T-helper 2 cell treated with Interferon-gamma antibody and Interleukin-4, amounts not matched to agents 5 μg/mL and 100 μg/mL, for 36 hours (primary cell): ENCODE measurements at regions not wholly inside any gene's neighbourhood (a gene's known extent, or its start where the extent isn't known, plus 50 kb on each side); places are given as distances from the start of the nearest gene placed in this dataset.

ENCODE experiments used
- DNase-seq: peaks from one replicate; pipeline ENCODE4 v3.0.0; 2021; ENCODE audit warnings: low spot score
- H3K27ac Mint-ChIP-seq: one replicate; pipeline ENCODE4 v1.8.0; 2021; ENCODE audit warnings: mild to moderate bottlenecking, mixed read lengths
- H3K27me3 Mint-ChIP-seq: one replicate; pipeline ENCODE4 v1.8.0; 2021; ENCODE audit warnings: low read depth, mixed read lengths
- H3K36me3 Mint-ChIP-seq: one replicate; pipeline ENCODE4 v1.8.0; 2021; ENCODE audit warnings: low read depth, mixed read lengths
- H3K4me1 Mint-ChIP-seq: one replicate; pipeline ENCODE4 v1.8.0; 2021; ENCODE audit warnings: low read depth, mixed read lengths
- H3K4me3 Mint-ChIP-seq: one replicate; pipeline ENCODE4 v1.8.0; 2022; ENCODE audit warnings: mild to moderate bottlenecking, moderate library complexity, mixed read lengths
- H3K9me3 Mint-ChIP-seq: one replicate; pipeline ENCODE4 v1.8.0; 2021; ENCODE audit warnings: mixed read lengths

GRCh38 chr3:35488526-35488925, 150.8 kb upstream of the ARPP21 start:
- no peaks in the 10 kb centered on the region for H3K27me3 Mint-ChIP-seq
- no peaks in the 10 kb centered on the region for H3K36me3 Mint-ChIP-seq
- H3K4me1 Mint-ChIP-seq: no peaks in the 10 kb centered on the region
- no peak for DNase-seq
- no peak overlapping the region for H3K27ac Mint-ChIP-seq
- no peaks in the 10 kb centered on the region for H3K9me3 Mint-ChIP-seq
- H3K4me3 Mint-ChIP-seq: no peak overlapping the region

- H3K36me3 Mint-ChIP-seq: no peaks in the 10 kb centered on the region
- H3K9me3 Mint-ChIP-seq: no peaks in the 10 kb centered on the region
- no peaks in the 10 kb centered on the region for H3K4me1 Mint-ChIP-seq
- no peak overlapping the region for H3K4me3 Mint-ChIP-seq
- H3K27ac Mint-ChIP-seq: no peak overlapping the region
- DNase-seq: no peak
- H3K27me3 Mint-ChIP-seq: no peaks in the 10 kb centered on the region
Observed at GRCh38 chr3:35492841-35493240, 146.5 kb upstream of the ARPP21 start.

- DNase-seq: no peak
- no peaks in the 10 kb centered on the region for H3K9me3 Mint-ChIP-seq
- no peak overlapping the region for H3K4me3 Mint-ChIP-seq
- H3K4me1 Mint-ChIP-seq: no peaks in the 10 kb centered on the region
- H3K27ac Mint-ChIP-seq: no peak overlapping the region
- no peaks in the 10 kb centered on the region for H3K27me3 Mint-ChIP-seq
- no peaks in the 10 kb centered on the region for H3K36me3 Mint-ChIP-seq
Observed at GRCh38 chr3:35498506-35499210, 140.7 kb upstream of the ARPP21 start.

GRCh38 chr3:35500641-35501350, 138.5 kb upstream of the ARPP21 start:
- no peaks in the 10 kb centered on the region for H3K27me3 Mint-ChIP-seq
- no peaks in the 10 kb centered on the region for H3K9me3 Mint-ChIP-seq
- no peaks in the 10 kb centered on the region for H3K4me1 Mint-ChIP-seq
- DNase-seq: no peak
- no peak overlapping the region for H3K27ac Mint-ChIP-seq
- H3K36me3 Mint-ChIP-seq: no peaks in the 10 kb centered on the region
- no peak overlapping the region for H3K4me3 Mint-ChIP-seq

- H3K36me3 Mint-ChIP-seq: no peaks in the 10 kb centered on the region
- no peaks in the 10 kb centered on the region for H3K27me3 Mint-ChIP-seq
- H3K27ac Mint-ChIP-seq: no peak overlapping the region
- H3K9me3 Mint-ChIP-seq: peaks cover 11% of the 10 kb centered on the region
- H3K4me3 Mint-ChIP-seq: no peak overlapping the region
- DNase-seq: no peak
- no peaks in the 10 kb centered on the region for H3K4me1 Mint-ChIP-seq
Observed at GRCh38 chr3:35502699-35503098, 136.6 kb upstream of the ARPP21 start.

GRCh38 chr3:35505181-35505580, 134.1 kb upstream of the ARPP21 start:
- Mint-ChIP-seq H3K4me1 (no peaks in the 10 kb centered on the region), H3K36me3 (no peaks in the 10 kb centered on the region), H3K9me3 (peaks cover 11% of the 10 kb centered on the region)

GRCh38 chr3:35505772-35506171, 133.6 kb upstream of the ARPP21 start:
- Mint-ChIP-seq H3K27me3 (no peaks in the 10 kb centered on the region), H3K27ac (no peak overlapping the region), H3K36me3 (no peaks in the 10 kb centered on the region), H3K9me3 (peaks cover 11% of the 10 kb centered on the region), H3K4me3 (no peak overlapping the region), H3K4me1 (no peaks in the 10 kb centered on the region)
- no peak for DNase-seq

More at GRCh38 chr3:35505181-35505580, 134.1 kb upstream of the ARPP21 start:
- no peak for DNase-seq
- Mint-ChIP-seq H3K27ac (no peak overlapping the region), H3K27me3 (no peaks in the 10 kb centered on the region), H3K4me3 (no peak overlapping the region)

GRCh38 chr3:35519936-35520335, 119.4 kb upstream of the ARPP21 start:
- peaks cover 5% of the 10 kb centered on the region for H3K9me3 Mint-ChIP-seq
- no peak overlapping the region for H3K27ac Mint-ChIP-seq
- H3K4me3 Mint-ChIP-seq: no peak overlapping the region
- H3K4me1 Mint-ChIP-seq: no peaks in the 10 kb centered on the region
- no peak for DNase-seq
- H3K36me3 Mint-ChIP-seq: no peaks in the 10 kb centered on the region
- no peaks in the 10 kb centered on the region for H3K27me3 Mint-ChIP-seq

- Mint-ChIP-seq H3K36me3 (no peaks in the 10 kb centered on the region), H3K27me3 (no peaks in the 10 kb centered on the region), H3K4me1 (no peaks in the 10 kb centered on the region), H3K9me3 (peaks cover 5% of the 10 kb centered on the region), H3K27ac (no peak overlapping the region), H3K4me3 (no peak overlapping the region)
- DNase-seq: no peak
Observed at GRCh38 chr3:35521196-35521595, 118.1 kb upstream of the ARPP21 start.

GRCh38 chr3:35522450-35522849, 116.9 kb upstream of the ARPP21 start:
- Mint-ChIP-seq H3K27me3 (no peaks in the 10 kb centered on the region), H3K9me3 (peaks cover 2% of the 10 kb centered on the region), H3K4me1 (no peaks in the 10 kb centered on the region), H3K36me3 (no peaks in the 10 kb centered on the region), H3K27ac (no peak overlapping the region), H3K4me3 (no peak overlapping the region)
- DNase-seq: no peak

- H3K4me3 Mint-ChIP-seq: no peak overlapping the region
- no peak overlapping the region for H3K27ac Mint-ChIP-seq
- no peaks in the 10 kb centered on the region for H3K27me3 Mint-ChIP-seq
- H3K9me3 Mint-ChIP-seq: no peaks in the 10 kb centered on the region
- DNase-seq: no peak
- H3K4me1 Mint-ChIP-seq: no peaks in the 10 kb centered on the region
- H3K36me3 Mint-ChIP-seq: no peaks in the 10 kb centered on the region
Observed at GRCh38 chr3:35523074-35523473, 116.3 kb upstream of the ARPP21 start.

- H3K9me3 Mint-ChIP-seq: no peaks in the 10 kb centered on the region
- no peak for DNase-seq
- H3K4me1 Mint-ChIP-seq: no peaks in the 10 kb centered on the region
- H3K36me3 Mint-ChIP-seq: no peaks in the 10 kb centered on the region
- H3K4me3 Mint-ChIP-seq: no peak overlapping the region
- no peak overlapping the region for H3K27ac Mint-ChIP-seq
- H3K27me3 Mint-ChIP-seq: no peaks in the 10 kb centered on the region
Observed at GRCh38 chr3:35523838-35524237, 115.5 kb upstream of the ARPP21 start.

- H3K9me3 Mint-ChIP-seq: no peaks in the 10 kb centered on the region
- no peaks in the 10 kb centered on the region for H3K27me3 Mint-ChIP-seq
- no peak overlapping the region for H3K27ac Mint-ChIP-seq
- no peak for DNase-seq
- H3K4me3 Mint-ChIP-seq: no peak overlapping the region
- no peaks in the 10 kb centered on the region for H3K4me1 Mint-ChIP-seq
- H3K36me3 Mint-ChIP-seq: no peaks in the 10 kb centered on the region
Observed at GRCh38 chr3:35524856-35525255, 114.5 kb upstream of the ARPP21 start.

- Mint-ChIP-seq H3K4me3 (no peak overlapping the region), H3K27me3 (no peaks in the 10 kb centered on the region), H3K9me3 (no peaks in the 10 kb centered on the region), H3K36me3 (no peaks in the 10 kb centered on the region), H3K27ac (no peak overlapping the region), H3K4me1 (no peaks in the 10 kb centered on the region)
- DNase-seq: no peak
Observed at GRCh38 chr3:35528728-35529127, 110.6 kb upstream of the ARPP21 start.

- H3K27me3 Mint-ChIP-seq: no peaks in the 10 kb centered on the region
Observed at GRCh38 chr3:35529337-35529736, 110.0 kb upstream of the ARPP21 start.

More at GRCh38 chr3:35529337-35529736, 110.0 kb upstream of the ARPP21 start:
- H3K27ac Mint-ChIP-seq: no peak overlapping the region
- H3K9me3 Mint-ChIP-seq: no peaks in the 10 kb centered on the region
- no peak overlapping the region for H3K4me3 Mint-ChIP-seq
- no peak for DNase-seq
- no peaks in the 10 kb centered on the region for H3K36me3 Mint-ChIP-seq
- H3K4me1 Mint-ChIP-seq: no peaks in the 10 kb centered on the region
